ENCODE measurements at regions not wholly inside any gene's neighbourhood (a gene's known extent, or its start where the extent isn't known, plus 50 kb on each side); places are given as distances from the start of the nearest gene placed in this dataset.

DNA sequence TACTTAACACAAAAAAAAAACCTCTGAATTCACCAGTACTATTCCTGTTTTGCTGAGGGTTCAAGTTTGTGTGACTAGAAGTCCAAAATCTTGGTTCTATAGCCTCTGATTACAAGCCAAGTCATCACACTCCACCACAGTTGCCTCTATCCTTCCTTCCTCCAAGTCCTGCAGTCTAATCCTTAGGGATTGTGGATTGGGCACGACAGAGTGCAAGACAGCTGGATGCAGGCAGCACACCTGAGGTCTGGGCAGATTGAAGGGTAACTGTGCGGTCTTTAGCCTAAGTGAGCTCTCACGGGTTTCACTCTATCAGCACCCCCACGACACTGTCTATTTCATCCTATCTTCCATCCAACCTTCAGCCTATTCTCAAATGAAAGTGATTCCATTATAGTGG, 299.4 kb upstream of the ID2 start:
- TF ChIP-seq, protein P1, sequence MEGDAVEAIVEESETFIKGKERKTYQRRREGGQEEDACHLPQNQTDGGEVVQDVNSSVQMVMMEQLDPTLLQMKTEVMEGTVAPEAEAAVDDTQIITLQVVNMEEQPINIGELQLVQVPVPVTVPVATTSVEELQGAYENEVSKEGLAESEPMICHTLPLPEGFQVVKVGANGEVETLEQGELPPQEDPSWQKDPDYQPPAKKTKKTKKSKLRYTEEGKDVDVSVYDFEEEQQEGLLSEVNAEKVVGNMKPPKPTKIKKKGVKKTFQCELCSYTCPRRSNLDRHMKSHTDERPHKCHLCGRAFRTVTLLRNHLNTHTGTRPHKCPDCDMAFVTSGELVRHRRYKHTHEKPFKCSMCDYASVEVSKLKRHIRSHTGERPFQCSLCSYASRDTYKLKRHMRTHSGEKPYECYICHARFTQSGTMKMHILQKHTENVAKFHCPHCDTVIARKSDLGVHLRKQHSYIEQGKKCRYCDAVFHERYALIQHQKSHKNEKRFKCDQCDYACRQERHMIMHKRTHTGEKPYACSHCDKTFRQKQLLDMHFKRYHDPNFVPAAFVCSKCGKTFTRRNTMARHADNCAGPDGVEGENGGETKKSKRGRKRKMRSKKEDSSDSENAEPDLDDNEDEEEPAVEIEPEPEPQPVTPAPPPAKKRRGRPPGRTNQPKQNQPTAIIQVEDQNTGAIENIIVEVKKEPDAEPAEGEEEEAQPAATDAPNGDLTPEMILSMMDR (IDR thresholded peaks at IDR 0.05 in 2 of 3, conservative IDR thresholded peaks at IDR 0.05 in 1 of 3; ENCODE audit: borderline replicate concordance in 1 of 3, insufficient read depth in 1 of 3, low read depth in 2 of 3, low read length in 2 of 3), result no peak
- TF ChIP-seq SIN3A (IDR thresholded peaks at IDR 0.05; ENCODE audit: low read depth) (no peak), POLR2A (IDR thresholded peaks at IDR 0.05; ENCODE audit: borderline replicate concordance, extremely low read depth, insufficient read depth, insufficient read length) (no peak), EZH2phosphoT487 (IDR thresholded peaks at IDR 0.05; ENCODE audit: borderline replicate concordance) (no peak), EZH2 (IDR thresholded peaks at IDR 0.05) (no peak), POLR2AphosphoS5 (IDR thresholded peaks at IDR 0.05; ENCODE audit: low read depth, low read length) (no peak), ZFX (IDR thresholded peaks at IDR 0.05) (no peak), TCF7L2 (IDR thresholded peaks at IDR 0.05; ENCODE audit: borderline replicate concordance, extremely low read depth, insufficient read depth, insufficient read length) (no peak), YY1 (IDR thresholded peaks at IDR 0.05; ENCODE audit: extremely low read depth, insufficient replicate concordance, low read depth, low read length) (no peak), JUND (IDR thresholded peaks at IDR 0.05) (no peak), RAD21 (IDR thresholded peaks at IDR 0.05; ENCODE audit: low read depth) (no peak)
- TF ChIP-seq, protein P2, sequence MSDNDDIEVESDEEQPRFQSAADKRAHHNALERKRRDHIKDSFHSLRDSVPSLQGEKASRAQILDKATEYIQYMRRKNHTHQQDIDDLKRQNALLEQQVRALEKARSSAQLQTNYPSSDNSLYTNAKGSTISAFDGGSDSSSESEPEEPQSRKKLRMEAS (IDR thresholded peaks at IDR 0.05), result no peak
